ENCODE measurements at regions not wholly inside any gene's neighbourhood (a gene's known extent, or its start where the extent isn't known, plus 50 kb on each side); places are given as distances from the start of the nearest gene placed in this dataset.

DNA sequence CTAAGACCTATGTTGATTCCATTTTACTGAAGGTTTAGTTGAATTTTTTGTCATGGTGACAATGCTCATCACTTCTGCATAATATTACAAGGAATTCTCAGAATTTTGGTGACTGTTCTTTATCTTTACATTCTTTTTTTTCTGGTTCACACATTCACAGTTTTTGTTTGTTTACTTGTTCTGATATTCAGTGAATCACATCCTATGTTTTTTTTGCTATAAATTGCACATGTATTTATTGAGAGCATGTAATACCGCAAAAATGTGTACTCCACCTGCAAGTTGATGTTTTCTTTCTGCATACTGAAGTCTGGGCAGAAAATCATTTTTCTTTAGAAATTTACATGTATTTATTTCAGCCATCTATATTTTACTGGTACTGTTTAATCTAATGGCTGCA lies 261.9 kb upstream of the CDH10 start (continued):
- TF ChIP-seq ATF6 (CRISPR knock-in tag; IDR thresholded peaks at IDR 0.05) (no peak), JAZF1 (CRISPR knock-in tag; IDR thresholded peaks at IDR 0.05) (no peak), FOXK1 (CRISPR knock-in tag; IDR thresholded peaks at IDR 0.05) (no peak), ZNF396 (CRISPR knock-in tag; IDR thresholded peaks at IDR 0.05; ENCODE audit: borderline replicate concordance) (no peak), ZNF317 (CRISPR knock-in tag; IDR thresholded peaks at IDR 0.05; ENCODE audit: borderline replicate concordance, low read depth) (no peak), ZNF219 (CRISPR knock-in tag; IDR thresholded peaks at IDR 0.05; ENCODE audit: borderline replicate concordance) (no peak), SMAD4 (CRISPR knock-in tag; IDR thresholded peaks at IDR 0.05) (no peak), GRHL2 (CRISPR knock-in tag; IDR thresholded peaks at IDR 0.05; ENCODE audit: insufficient replicate concordance, severe bottlenecking) (no peak)
- TF ChIP-seq, protein P1, sequence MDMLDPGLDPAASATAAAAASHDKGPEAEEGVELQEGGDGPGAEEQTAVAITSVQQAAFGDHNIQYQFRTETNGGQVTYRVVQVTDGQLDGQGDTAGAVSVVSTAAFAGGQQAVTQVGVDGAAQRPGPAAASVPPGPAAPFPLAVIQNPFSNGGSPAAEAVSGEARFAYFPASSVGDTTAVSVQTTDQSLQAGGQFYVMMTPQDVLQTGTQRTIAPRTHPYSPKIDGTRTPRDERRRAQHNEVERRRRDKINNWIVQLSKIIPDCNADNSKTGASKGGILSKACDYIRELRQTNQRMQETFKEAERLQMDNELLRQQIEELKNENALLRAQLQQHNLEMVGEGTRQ (CRISPR knock-in tag; IDR thresholded peaks at IDR 0.05): no peak
- TF ChIP-seq, protein P2, sequence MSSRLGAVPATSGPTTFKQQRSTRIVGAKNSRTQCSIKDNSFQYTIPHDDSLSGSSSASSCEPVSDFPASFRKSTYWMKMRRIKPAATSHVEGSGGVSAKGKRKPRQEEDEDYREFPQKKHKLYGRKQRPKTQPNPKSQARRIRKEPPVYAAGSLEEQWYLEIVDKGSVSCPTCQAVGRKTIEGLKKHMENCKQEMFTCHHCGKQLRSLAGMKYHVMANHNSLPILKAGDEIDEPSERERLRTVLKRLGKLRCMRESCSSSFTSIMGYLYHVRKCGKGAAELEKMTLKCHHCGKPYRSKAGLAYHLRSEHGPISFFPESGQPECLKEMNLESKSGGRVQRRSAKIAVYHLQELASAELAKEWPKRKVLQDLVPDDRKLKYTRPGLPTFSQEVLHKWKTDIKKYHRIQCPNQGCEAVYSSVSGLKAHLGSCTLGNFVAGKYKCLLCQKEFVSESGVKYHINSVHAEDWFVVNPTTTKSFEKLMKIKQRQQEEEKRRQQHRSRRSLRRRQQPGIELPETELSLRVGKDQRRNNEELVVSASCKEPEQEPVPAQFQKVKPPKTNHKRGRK (CRISPR knock-in tag; IDR thresholded peaks at IDR 0.05; ENCODE audit: borderline replicate concordance): no peak

DNA sequence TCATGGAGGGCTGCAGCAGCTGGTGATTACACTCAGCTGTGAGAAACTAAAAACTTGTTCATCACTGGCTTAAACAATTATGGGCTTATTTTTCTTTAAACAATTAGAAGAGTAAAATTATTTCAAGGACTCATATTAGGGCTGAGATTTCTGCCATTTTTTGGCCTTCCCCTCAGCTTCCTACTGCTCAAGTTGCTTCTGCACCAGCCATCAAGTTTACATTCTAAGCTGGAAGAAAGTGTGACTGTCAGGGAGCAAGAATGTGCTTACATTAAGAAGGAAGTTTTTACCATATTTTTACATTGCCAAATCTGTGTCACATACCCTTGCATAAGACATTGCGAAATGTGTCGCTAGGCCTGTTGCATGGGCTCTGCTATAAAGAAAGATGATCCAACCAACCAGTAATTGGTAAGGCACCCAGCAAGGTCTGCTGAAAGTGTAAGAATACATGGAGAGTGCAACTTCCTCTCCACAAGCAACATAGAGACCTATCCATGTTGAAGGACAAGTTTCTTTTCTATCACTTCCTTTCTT lies 260.3 kb upstream of the CDH10 start:
- ChIA-PET CTCF (no interaction called here), POLR2A (no interaction called here)
- Mint-ChIP-seq H3K27me3 (ENCODE audit: low read depth) (no peaks in the 10 kb centered on the region), H3K27ac (no peak overlapping the region), H3K9me3 (peaks cover 4% of the 10 kb centered on the region; the same call in 1 of the 2 replicates), H3K36me3 (no peaks in the 10 kb centered on the region), H3K4me1 (0 out of 2 replicates have a peak, but pooled peaks cover 3% of the 10 kb centered on the region), H3K4me3 (no peak overlapping the region)
- DNase-seq (ENCODE audit: low spot score): no peak
- no peak for ATAC-seq
- TF ChIP-seq ZNF671 (CRISPR knock-in tag; IDR thresholded peaks at IDR 0.05) (no peak), FOXP1 (CRISPR knock-in tag; IDR thresholded peaks at IDR 0.05; ENCODE audit: borderline replicate concordance) (no peak), NR3C1 (CRISPR knock-in tag; conservative IDR thresholded peaks at IDR 0.05; ENCODE audit: low read depth) (no peak), NR1H2 (CRISPR knock-in tag; IDR thresholded peaks at IDR 0.05) (no peak), ELF4 (CRISPR knock-in tag; IDR thresholded peaks at IDR 0.05; ENCODE audit: low read depth) (no peak), ZNF317 (CRISPR knock-in tag; IDR thresholded peaks at IDR 0.05; ENCODE audit: borderline replicate concordance, low read depth) (no peak), ZBTB21 (CRISPR knock-in tag; IDR thresholded peaks at IDR 0.05; ENCODE audit: borderline replicate concordance) (no peak), TEAD1 (CRISPR knock-in tag; IDR thresholded peaks at IDR 0.05) (no peak), CDX4 (CRISPR knock-in tag; IDR thresholded peaks at IDR 0.05; ENCODE audit: borderline replicate concordance) (no peak), ZNF396 (CRISPR knock-in tag; IDR thresholded peaks at IDR 0.05; ENCODE audit: borderline replicate concordance) (no peak), ZNF121 (CRISPR knock-in tag; IDR thresholded peaks at IDR 0.05) (no peak), JUN (CRISPR knock-in tag; IDR thresholded peaks at IDR 0.05) (no peak), MAX (CRISPR knock-in tag; IDR thresholded peaks at IDR 0.05) (no peak), TP53 (CRISPR knock-in tag; IDR thresholded peaks at IDR 0.05) (no peak), TEAD4 (CRISPR knock-in tag; IDR thresholded peaks at IDR 0.05) (no peak)
- TF ChIP-seq, protein P3, sequence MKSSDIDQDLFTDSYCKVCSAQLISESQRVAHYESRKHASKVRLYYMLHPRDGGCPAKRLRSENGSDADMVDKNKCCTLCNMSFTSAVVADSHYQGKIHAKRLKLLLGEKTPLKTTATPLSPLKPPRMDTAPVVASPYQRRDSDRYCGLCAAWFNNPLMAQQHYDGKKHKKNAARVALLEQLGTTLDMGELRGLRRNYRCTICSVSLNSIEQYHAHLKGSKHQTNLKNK (CRISPR knock-in tag; IDR thresholded peaks at IDR 0.05): no peak

Data from WTC11 (cell line).